ENCODE measurements at regions not wholly inside any gene's neighbourhood (a gene's known extent, or its start where the extent isn't known, plus 50 kb on each side); places are given as distances from the start of the nearest gene placed in this dataset.

GRCh38 chr11:64451856-64452255 is 92.9 kb downstream of the RPS6KA4 start:
- H3K36me3 Mint-ChIP-seq: no peaks in the 10 kb centered on the region
- no peak overlapping the region for H3K4me3 Mint-ChIP-seq
- peaks cover 18% of the 10 kb centered on the region for H3K4me1 Mint-ChIP-seq
- no peak overlapping the region for H3K27ac Mint-ChIP-seq
- H3K27me3 Mint-ChIP-seq (ENCODE audit: low read depth): peaks cover 3% of the 10 kb centered on the region
- TF ChIP-seq, protein P1, sequence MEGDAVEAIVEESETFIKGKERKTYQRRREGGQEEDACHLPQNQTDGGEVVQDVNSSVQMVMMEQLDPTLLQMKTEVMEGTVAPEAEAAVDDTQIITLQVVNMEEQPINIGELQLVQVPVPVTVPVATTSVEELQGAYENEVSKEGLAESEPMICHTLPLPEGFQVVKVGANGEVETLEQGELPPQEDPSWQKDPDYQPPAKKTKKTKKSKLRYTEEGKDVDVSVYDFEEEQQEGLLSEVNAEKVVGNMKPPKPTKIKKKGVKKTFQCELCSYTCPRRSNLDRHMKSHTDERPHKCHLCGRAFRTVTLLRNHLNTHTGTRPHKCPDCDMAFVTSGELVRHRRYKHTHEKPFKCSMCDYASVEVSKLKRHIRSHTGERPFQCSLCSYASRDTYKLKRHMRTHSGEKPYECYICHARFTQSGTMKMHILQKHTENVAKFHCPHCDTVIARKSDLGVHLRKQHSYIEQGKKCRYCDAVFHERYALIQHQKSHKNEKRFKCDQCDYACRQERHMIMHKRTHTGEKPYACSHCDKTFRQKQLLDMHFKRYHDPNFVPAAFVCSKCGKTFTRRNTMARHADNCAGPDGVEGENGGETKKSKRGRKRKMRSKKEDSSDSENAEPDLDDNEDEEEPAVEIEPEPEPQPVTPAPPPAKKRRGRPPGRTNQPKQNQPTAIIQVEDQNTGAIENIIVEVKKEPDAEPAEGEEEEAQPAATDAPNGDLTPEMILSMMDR (IDR thresholded peaks at IDR 0.05; ENCODE audit: unreplicated experiment): no peak
- DNase-seq (ENCODE audit: low spot score in 2 of 2, unreplicated experiment in 2 of 2): no peak
- no peaks in the 10 kb centered on the region for H3K9me3 Mint-ChIP-seq

- DNase-seq (ENCODE audit: low spot score in 2 of 2, unreplicated experiment in 2 of 2): no peak
- Mint-ChIP-seq H3K4me3 (no peak overlapping the region), H3K4me1 (peaks cover 11% of the 10 kb centered on the region), H3K9me3 (no peaks in the 10 kb centered on the region), H3K27ac (no peak overlapping the region), H3K36me3 (no peaks in the 10 kb centered on the region), H3K27me3 (ENCODE audit: low read depth) (peaks cover 3% of the 10 kb centered on the region)
- TF ChIP-seq, protein P1 (IDR thresholded peaks at IDR 0.05; ENCODE audit: unreplicated experiment): no peak
These were observed 94.5 kb downstream of the RPS6KA4 start for GRCh38 chr11:64453466-64453865.

GRCh38 chr11:64455456-64456261 is 96.7 kb downstream of the RPS6KA4 start:
- Mint-ChIP-seq H3K9me3 (no peaks in the 10 kb centered on the region), H3K27ac (no peak overlapping the region), H3K4me3 (no peak overlapping the region), H3K4me1 (no peaks in the 10 kb centered on the region), H3K27me3 (ENCODE audit: low read depth) (no peaks in the 10 kb centered on the region), H3K36me3 (no peaks in the 10 kb centered on the region)
- no peak for DNase-seq (ENCODE audit: low spot score in 2 of 2, unreplicated experiment in 2 of 2)
- TF ChIP-seq, protein P1 (IDR thresholded peaks at IDR 0.05; ENCODE audit: unreplicated experiment): no peak

- TF ChIP-seq, protein P1 (IDR thresholded peaks at IDR 0.05; ENCODE audit: unreplicated experiment): no peak
- Mint-ChIP-seq H3K27me3 (ENCODE audit: low read depth) (no peaks in the 10 kb centered on the region), H3K9me3 (no peaks in the 10 kb centered on the region), H3K27ac (no peak overlapping the region), H3K4me3 (no peak overlapping the region), H3K4me1 (no peaks in the 10 kb centered on the region), H3K36me3 (no peaks in the 10 kb centered on the region)
- no peak for DNase-seq (ENCODE audit: low spot score in 2 of 2, unreplicated experiment in 2 of 2)
These were observed 97.8 kb downstream of the RPS6KA4 start for GRCh38 chr11:64456509-64457320.

- Mint-ChIP-seq H3K27me3 (ENCODE audit: low read depth) (no peaks in the 10 kb centered on the region), H3K36me3 (no peaks in the 10 kb centered on the region), H3K4me3 (no peak overlapping the region)
These were observed 98.2 kb upstream of the SLC22A11 start for GRCh38 chr11:64457416-64458010.

More at GRCh38 chr11:64457416-64458010, 98.2 kb upstream of the SLC22A11 start:
- Mint-ChIP-seq H3K9me3 (no peaks in the 10 kb centered on the region), H3K27ac (no peak overlapping the region), H3K4me1 (no peaks in the 10 kb centered on the region)
- no peak for DNase-seq (ENCODE audit: low spot score in 2 of 2, unreplicated experiment in 2 of 2)
- TF ChIP-seq, protein P1 (IDR thresholded peaks at IDR 0.05; ENCODE audit: unreplicated experiment): no peak

All from mesothelial cell of epicardium (in vitro differentiated cells).